GM12875 (cell line): ENCODE measurements at regions not wholly inside any gene's neighbourhood (a gene's known extent, or its start where the extent isn't known, plus 50 kb on each side); places are given as distances from the start of the nearest gene placed in this dataset.

Source experiments
- H3K4me3 ChIP-seq: one replicate; pipeline ENCODE4 v1.5.1; 2011; ENCODE audit warnings: low read depth, low read length, control low read depth
- CTCF ChIP-seq: IDR thresholded peaks from 2 replicates; pipeline ENCODE4 v1.5.1; 2011; ENCODE audit warnings: low read depth, mild to moderate bottlenecking, control low read depth, inconsistent platforms, low read length, moderate library complexity, borderline replicate concordance; ENCODE audit not compliant: insufficient read depth

GRCh38 chr17:5947701-5948180 lies 122.4 kb upstream of the WSCD1 start:
- no peak for TF ChIP-seq CTCF
- H3K4me3 ChIP-seq: no peak overlapping the region

DNA sequence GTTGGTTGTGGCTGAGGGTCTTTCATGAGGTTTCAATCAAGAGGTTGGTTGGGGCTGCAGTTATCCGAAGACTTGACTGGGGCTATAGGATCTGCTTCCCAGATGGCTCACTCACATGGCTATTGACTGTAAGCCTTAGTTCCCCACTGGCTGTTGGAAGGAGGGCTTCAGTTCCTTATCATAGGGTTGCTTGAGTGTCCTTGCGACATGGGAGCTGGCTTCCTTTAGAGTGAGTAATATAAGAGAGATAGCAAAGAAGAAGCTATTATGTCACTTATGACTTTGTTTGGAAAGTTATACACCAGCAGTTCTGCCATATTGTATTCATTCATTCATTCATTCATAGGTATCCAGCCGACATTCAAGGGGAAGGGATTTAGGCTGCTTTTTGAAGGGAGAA lies 121.4 kb upstream of the WSCD1 start:
- TF ChIP-seq CTCF: no peak
- H3K4me3 ChIP-seq: no peak overlapping the region

DNA sequence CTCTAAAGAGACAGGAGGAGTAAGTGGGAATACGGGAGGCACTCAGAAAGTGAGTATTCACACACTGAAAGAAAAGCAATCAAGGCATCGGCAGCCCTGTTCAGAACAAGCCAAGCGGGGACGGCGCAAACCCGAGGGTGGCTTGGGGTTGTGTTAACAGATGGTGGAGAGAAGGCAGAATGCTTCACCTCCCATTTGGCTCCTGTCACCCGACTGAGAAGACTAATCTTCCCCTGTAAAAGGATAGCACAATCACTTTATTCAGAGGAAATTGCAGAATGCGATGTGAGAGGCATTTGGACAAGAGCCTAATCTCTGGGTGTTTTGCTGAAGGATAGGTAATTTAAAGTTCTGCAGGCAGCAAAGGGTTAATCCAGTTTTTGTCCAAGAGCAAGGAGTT lies 119.3 kb upstream of the WSCD1 start:
- no peak overlapping the region for H3K4me3 ChIP-seq
- no peak for TF ChIP-seq CTCF

DNA sequence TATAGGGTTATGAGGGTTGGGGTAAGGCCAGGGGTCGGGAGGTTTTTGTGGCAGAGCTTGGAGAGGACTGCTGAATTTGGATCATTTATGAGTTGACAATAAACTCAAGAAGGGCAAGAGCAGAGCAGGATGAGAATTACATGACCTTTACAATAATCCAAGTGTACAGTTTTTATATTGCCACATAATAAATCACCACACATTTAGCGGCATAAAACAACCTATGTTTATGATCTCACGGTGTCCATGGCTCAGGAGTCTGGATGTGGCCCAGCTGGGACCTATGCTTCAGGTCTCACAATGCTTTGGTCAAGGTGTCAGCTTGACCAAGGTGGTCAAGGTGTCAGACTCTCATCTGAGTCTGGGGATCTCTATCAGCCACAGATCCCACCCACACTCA lies 118.3 kb upstream of the WSCD1 start:
- no peak overlapping the region for H3K4me3 ChIP-seq
- TF ChIP-seq CTCF: no peak

GRCh38 chr17:5952518-5952917 lies 117.7 kb upstream of the WSCD1 start:
- TF ChIP-seq CTCF: no peak
- no peak overlapping the region for H3K4me3 ChIP-seq

- TF ChIP-seq CTCF: no peak
- H3K4me3 ChIP-seq: no peak overlapping the region
Observed at GRCh38 chr17:5955764-5956163, 114.4 kb upstream of the WSCD1 start.

GRCh38 chr17:5958850-5959249 lies 111.3 kb upstream of the WSCD1 start:
- H3K4me3 ChIP-seq: no peak overlapping the region
- no peak for TF ChIP-seq CTCF
